ENCODE measurements at regions not wholly inside any gene's neighbourhood (a gene's known extent, or its start where the extent isn't known, plus 50 kb on each side); places are given as distances from the start of the nearest gene placed in this dataset.

DNA sequence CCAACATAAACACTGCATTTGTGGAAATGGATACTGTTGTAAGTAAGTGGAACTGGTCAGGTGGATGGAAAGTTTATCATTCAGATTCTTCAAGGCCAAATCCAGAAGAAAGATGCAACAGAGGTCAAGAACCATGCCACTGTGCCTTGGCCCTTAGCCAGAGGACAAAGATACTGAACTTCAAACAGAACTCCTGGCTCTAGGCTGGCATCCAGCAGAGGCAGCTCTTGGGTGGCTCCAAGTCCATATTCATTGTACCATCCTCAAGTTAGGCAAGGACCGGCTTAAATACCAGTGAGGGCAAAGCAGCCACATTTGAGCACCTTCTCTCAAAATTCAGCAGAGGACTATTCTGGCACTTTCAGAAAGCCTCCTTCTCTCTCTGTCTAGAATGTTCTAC lies 53.2 kb downstream of the DNAAF9 start:
- Mint-ChIP-seq H3K9me3 (no peaks in the 10 kb centered on the region), H3K27ac (no peak overlapping the region), H3K36me3 (no peaks in the 10 kb centered on the region), H3K4me1 (no peaks in the 10 kb centered on the region), H3K4me3 (no peak overlapping the region)
- ATAC-seq (no peak), DNase-seq (ENCODE audit: low spot score in 2 of 2) (no peak)

DNA sequence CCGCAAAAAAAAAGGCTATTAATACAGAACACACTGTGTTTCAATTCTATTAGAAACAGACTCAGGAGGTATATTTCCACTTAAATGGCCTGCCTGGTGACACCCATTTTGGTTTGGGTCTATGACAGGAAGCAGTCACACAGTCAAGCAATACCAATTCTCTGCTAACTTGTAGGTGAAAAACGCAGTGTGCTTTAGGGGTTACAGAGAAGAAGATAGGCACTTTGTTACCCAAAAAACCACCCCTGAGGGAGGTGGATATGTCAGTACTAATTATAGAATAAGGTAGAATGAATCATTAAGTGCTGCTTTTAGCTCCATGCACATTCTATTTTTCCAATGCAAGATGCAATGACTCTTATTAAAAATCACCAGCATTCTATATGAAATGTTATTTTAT lies 53.8 kb downstream of the DNAAF9 start:
- Mint-ChIP-seq H3K9me3 (no peaks in the 10 kb centered on the region), H3K27ac (no peak overlapping the region), H3K4me3 (no peak overlapping the region), H3K4me1 (no peaks in the 10 kb centered on the region), H3K36me3 (no peaks in the 10 kb centered on the region)
- DNase-seq (ENCODE audit: low spot score in 2 of 2), result no peak
- ATAC-seq, result no peak

DNA sequence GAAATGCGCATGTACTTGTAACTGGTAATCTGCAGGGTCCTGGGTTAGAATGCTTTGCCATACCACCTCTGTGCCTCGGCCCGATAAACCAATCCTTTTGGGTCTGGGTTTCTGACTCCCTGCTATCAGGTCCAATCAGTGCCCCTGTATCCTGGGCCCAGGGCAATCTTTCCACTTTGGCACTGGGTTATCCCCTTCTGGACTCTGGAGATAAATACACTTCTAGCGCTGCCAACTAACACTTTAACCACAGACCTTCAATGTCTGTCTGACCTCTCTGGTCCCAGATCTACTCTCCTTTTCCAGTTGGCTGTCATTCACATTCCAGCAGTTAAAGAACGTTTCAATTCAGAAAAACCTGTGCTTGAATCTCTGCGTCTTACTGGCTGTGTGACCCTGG lies 55.3 kb downstream of the DNAAF9 start:
- Mint-ChIP-seq H3K9me3 (no peaks in the 10 kb centered on the region), H3K4me1 (no peaks in the 10 kb centered on the region), H3K36me3 (peaks cover 5% of the 10 kb centered on the region), H3K4me3 (no peak overlapping the region), H3K27ac (no peak overlapping the region)
- no peak for ATAC-seq
- no peak for DNase-seq (ENCODE audit: low spot score in 2 of 2)

DNA sequence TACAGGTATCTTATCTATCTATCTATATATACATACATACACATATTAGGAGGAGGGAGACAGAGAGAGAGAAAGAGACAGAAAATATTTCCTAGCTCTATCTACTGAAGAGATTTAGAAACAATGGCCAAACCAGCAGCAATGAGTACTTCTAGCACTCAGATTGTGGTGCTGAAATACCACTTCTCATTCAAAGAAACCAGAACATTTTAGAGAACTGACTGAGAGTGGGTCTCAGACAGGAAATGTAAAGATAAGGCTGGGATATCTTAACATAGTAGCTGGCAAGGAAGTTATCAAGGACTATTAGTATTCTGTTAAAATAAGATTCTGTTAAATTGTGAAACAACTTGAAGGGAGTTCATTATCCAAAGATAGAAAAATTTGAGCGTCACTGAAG lies 57.0 kb downstream of the DNAAF9 start:
- Mint-ChIP-seq H3K4me3 (no peak overlapping the region), H3K4me1 (no peaks in the 10 kb centered on the region), H3K9me3 (no peaks in the 10 kb centered on the region), H3K36me3 (peaks cover 11% of the 10 kb centered on the region), H3K27ac (no peak overlapping the region)
- ATAC-seq (no peak), DNase-seq (ENCODE audit: low spot score in 2 of 2) (no peak)

DNA sequence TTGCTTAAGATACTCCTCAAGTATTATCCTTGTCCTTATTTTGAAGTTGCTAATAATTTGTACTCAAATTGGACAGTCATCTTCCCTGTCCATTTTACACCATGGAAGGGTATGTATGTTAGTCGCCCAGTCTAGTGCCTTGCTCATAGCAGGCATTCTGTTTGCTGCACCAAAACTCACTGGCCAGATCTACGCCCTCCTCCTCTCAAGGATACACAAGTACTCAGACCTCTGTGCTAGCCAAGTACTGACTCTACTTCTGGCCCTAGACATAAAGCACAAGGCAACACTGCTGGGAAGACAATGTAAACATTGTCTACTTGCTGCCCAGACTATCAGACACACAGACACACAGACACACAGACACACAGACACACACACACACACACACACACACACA lies 57.7 kb downstream of the DNAAF9 start:
- Mint-ChIP-seq H3K9me3 (no peaks in the 10 kb centered on the region), H3K27ac (no peak overlapping the region), H3K36me3 (peaks cover 11% of the 10 kb centered on the region), H3K4me3 (no peak overlapping the region), H3K4me1 (no peaks in the 10 kb centered on the region)
- DNase-seq (ENCODE audit: low spot score in 2 of 2) (no peak), ATAC-seq (no peak)

DNA sequence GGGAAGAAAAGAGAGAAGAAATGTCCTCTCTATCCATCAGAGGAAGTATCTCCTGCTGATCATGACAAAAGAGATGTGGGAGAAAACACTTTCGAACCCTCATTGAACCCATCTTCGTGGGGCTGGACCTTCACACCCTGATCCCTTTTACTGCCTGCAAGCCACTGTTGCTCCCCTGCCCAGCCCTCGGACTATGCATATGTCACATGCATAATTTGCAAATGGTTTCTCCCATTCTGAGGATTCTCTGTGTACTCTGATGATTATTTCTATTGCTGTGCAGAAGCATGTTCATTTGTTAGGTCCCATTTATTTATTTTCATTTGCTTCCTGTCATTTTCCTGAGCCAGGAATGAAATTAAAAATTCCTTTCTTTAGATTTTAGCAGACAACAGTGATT lies 64.7 kb downstream of the DNAAF9 start:
- no peaks in the 10 kb centered on the region for H3K4me1 Mint-ChIP-seq
- H3K9me3 Mint-ChIP-seq, result no peaks in the 10 kb centered on the region
- H3K27ac Mint-ChIP-seq, result no peak overlapping the region
- H3K4me3 Mint-ChIP-seq, result no peak overlapping the region
- no peak for DNase-seq (ENCODE audit: low spot score in 2 of 2)
- ATAC-seq, result no peak
- H3K36me3 Mint-ChIP-seq, result peaks cover 16% of the 10 kb centered on the region

DNA sequence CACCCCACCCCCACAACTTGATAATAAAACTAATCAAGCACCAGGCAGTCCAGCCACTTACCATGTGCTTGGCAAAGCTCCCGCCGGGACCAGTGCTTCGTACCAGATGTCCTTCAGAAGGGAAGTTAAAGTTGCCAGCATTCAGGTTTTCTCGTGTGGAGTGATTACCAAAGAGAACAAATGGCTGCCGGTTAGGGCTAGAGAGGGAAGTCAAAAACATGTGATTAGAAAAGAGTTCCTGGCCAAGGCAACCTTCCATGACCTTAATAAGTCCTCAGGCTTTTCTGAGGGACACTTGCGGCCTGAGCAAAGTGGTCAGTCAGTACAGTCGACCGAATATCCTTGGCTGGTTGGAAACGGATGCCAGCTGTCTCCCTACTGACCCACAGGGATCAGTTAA lies 67.0 kb downstream of the DNAAF9 start:
- ATAC-seq (no peak), DNase-seq (ENCODE audit: low spot score in 2 of 2) (no peak)
- peaks cover 13% of the 10 kb centered on the region for H3K36me3 Mint-ChIP-seq
- no peaks in the 10 kb centered on the region for H3K4me1 Mint-ChIP-seq
- H3K9me3 Mint-ChIP-seq, result no peaks in the 10 kb centered on the region
- no peak overlapping the region for H3K4me3 Mint-ChIP-seq
- H3K27ac Mint-ChIP-seq, result no peak overlapping the region

DNA sequence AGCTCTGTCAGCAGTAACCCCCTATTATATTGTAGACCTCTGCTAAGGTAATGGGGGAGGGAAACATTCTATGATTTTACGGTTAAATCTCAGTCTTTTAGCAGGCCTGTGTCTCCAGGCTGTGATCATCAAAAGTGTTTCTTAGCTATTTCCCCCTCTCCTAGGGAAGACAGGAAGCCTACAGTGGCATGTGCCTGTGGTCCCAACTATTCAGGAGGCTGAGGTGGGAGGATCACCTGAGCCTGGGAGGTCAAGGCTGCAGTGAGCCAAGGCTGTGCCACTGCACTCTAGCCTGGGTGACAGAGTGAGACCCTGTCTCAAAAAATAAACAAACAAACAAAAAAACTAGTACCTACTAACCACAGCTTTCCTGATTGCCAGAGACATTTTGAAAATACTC lies 67.9 kb downstream of the DNAAF9 start:
- H3K9me3 Mint-ChIP-seq, result no peaks in the 10 kb centered on the region
- no peak for DNase-seq (ENCODE audit: low spot score in 2 of 2)
- no peak for ATAC-seq
- peaks cover 13% of the 10 kb centered on the region for H3K36me3 Mint-ChIP-seq
- no peak overlapping the region for H3K4me3 Mint-ChIP-seq
- peak overlapping the region; percentile 36 for H3K27ac Mint-ChIP-seq
- no peaks in the 10 kb centered on the region for H3K4me1 Mint-ChIP-seq

DNA sequence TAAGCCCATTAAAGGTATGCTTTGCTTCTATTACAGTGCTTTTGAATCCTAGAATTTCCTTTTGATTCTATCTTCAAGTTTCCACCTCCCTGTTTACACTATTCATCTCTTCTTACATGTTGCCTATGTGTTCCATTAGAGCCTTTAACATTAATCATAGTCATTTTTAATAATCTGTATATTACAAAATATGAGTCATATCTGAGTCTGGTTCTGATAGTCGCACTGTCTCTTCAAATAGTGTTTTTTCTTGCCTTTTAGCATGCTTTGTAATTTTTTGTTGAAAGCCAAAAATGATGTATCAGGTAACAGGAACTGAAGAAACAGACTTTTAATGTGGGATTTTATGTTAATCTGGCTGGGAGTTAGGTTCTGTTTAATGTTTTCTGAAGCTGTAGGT lies 68.4 kb downstream of the DNAAF9 start:
- H3K4me3 Mint-ChIP-seq, result no peak overlapping the region
- no peak for ATAC-seq
- H3K4me1 Mint-ChIP-seq, result no peaks in the 10 kb centered on the region
- no peaks in the 10 kb centered on the region for H3K9me3 Mint-ChIP-seq
- peaks cover 13% of the 10 kb centered on the region for H3K36me3 Mint-ChIP-seq
- peak overlapping the region; percentile 36 for H3K27ac Mint-ChIP-seq
- no peak for DNase-seq (ENCODE audit: low spot score in 2 of 2)

DNA sequence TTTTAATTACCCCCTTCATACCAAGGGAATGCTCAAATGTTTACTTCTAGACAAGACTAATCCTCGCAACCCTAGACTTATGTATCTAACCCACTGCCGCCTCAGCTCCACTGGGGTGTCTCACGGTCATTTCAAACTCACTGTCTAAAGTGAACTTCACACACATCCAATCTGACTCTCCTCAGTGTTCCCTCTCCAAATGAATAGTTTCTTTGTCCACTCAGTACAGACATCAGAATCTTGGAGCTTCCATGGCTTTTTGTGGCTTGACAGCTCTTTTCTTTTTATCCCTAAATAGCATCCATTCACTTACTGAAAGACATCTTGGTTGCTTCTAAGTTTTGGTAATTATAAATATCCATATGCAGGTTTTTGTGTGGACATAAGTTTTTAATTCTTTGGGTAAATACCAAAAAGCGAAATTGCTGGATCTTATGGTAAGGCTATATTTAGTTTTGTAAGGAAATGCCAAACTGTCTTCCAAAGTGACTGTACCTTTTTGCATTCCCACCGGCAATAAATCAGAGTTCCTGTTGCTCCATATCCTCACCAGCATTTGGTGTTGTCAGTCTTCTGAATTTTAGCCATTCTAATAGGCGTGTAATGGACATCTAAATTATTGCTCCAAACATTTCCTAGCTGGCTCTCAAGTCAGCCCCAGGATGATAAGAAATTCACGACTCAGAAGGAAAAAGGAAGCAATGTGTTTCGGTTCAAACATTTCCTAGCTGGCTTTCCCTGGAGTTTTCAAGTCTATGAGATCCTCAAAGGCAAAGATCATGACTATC lies 73.1 kb downstream of the DNAAF9 start:
- ATAC-seq, result no peak
- peaks cover 19% of the 10 kb centered on the region for H3K36me3 Mint-ChIP-seq
- H3K4me3 Mint-ChIP-seq, result no peak overlapping the region
- no peak for DNase-seq (ENCODE audit: low spot score in 2 of 2)
- H3K27ac Mint-ChIP-seq, result no peak overlapping the region
- no peaks in the 10 kb centered on the region for H3K9me3 Mint-ChIP-seq
- H3K4me1 Mint-ChIP-seq, result no peaks in the 10 kb centered on the region

DNA sequence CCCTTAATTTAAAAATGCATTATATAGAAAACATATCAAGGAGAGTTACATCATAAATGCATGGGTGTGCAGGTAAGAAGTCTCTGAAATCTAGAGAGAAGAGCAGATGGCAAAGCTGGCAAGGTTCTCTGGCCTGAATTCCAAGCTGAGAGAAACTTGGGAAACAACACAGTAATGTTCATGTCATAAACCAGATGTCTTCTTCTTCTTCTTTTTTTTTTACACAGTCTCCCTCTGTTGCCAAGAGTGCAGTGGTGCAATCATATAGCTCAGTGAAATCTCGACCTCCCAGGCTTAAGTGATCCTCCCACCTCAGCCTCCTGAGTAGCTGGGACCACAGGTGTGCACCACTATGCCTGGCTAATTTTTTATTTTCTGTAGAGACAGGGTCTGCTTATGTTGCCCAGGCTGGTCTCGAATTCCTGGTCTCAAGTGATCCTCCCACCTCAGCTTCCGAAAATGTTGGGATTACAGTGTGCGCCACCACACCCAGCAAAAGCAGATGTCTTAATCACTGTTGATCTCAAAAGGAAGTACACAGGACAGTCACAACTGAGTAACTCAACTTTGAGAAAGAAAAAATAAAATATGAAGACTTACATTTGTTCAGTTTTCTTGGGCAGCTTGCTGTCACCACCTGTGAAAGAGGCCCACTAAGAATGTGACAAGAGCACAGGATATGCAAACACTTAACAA lies 77.3 kb downstream of the DNAAF9 start:
- ATAC-seq (no peak), DNase-seq (ENCODE audit: low spot score in 2 of 2) (no peak)
- H3K36me3 Mint-ChIP-seq, result peaks cover 7% of the 10 kb centered on the region
- no peaks in the 10 kb centered on the region for H3K9me3 Mint-ChIP-seq
- H3K4me1 Mint-ChIP-seq, result no peaks in the 10 kb centered on the region
- H3K4me3 Mint-ChIP-seq, result no peak overlapping the region
- H3K27ac Mint-ChIP-seq, result no peak overlapping the region

DNA sequence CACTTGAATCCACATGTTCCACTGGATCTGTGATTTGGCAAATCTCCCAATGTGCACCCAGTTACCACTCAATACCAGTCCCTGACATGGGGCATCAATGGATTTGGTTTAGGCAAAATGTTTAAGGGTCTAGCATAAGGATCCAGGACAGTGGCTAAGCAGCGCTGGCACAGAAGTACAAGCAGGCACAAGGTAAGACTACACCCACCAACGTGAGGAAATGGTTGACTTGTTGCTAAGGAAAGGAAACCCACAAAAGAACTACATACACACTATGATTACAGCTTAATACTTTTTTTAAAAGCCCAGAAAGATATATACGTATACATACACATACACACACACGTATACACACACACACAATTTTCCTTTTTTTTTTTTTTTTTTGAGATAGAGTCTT lies 79.0 kb downstream of the DNAAF9 start:
- Mint-ChIP-seq H3K4me3 (no peak overlapping the region), H3K27ac (peak overlapping the region; percentile 32), H3K9me3 (no peaks in the 10 kb centered on the region), H3K36me3 (peaks cover 7% of the 10 kb centered on the region), H3K4me1 (no peaks in the 10 kb centered on the region)
- ATAC-seq (peak; percentile 43), DNase-seq (ENCODE audit: low spot score in 2 of 2) (no peak)

DNA sequence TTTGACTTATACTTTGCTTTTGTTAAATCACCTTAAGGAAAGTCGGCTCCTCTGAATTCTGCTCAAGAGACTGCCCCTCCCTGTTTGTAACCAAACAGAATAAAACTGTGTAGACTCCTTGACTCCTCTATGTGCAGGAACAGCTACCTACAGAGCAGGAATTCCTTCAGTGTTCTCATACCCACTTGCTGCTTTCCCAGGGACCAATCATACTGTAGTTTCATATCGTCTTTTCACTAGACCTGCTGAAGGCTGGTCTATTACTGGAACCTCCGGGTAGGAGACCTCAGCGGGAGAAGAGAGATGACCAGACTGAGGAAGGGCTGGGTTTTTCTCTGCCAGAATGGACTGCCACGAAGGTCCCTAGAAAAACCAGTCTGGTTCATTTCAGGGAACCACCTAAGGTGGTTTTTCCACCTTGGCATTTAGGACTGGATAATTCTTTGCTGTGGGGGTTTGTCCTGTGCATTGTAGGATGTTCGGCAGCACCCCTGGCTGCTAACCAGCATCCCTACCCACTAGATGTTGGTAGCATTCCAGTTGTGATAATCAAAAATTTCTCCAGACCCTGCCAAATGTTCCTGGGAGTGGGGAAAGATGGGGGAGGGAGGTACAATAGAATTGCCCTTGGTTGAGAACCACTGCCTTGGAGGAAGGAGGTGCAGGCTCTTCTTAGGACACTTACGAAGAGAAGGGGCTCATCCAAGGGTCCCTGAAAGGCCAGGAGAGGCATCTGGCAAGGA lies 80.5 kb downstream of the DNAAF9 start:
- Mint-ChIP-seq H3K27ac (no peak overlapping the region), H3K9me3 (no peaks in the 10 kb centered on the region), H3K4me1 (no peaks in the 10 kb centered on the region), H3K4me3 (no peak overlapping the region), H3K36me3 (peaks cover 2% of the 10 kb centered on the region)
- DNase-seq (ENCODE audit: low spot score in 2 of 2), result no peak
- ATAC-seq, result no peak

DNA sequence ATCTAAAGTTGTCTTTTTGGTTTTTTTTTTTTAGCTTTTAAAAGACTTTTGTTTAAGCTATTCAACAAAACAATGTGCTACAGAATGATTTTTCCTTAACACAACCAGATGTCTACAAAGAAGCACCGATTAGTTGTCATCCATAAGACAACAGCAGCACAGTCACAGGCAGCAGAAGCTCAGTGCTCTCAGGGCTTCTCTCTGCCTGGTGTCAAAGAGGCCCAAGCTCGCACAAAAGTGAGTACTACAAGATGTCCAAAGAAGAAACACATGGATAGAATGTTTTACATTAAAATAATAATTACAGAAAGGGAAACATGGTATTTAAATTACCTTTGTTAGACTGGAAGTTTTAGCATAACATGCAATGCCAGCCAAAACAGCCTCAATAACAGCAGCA lies 81.6 kb downstream of the DNAAF9 start:
- Mint-ChIP-seq H3K4me1 (no peaks in the 10 kb centered on the region), H3K27ac (no peak overlapping the region), H3K4me3 (no peak overlapping the region), H3K9me3 (no peaks in the 10 kb centered on the region), H3K36me3 (no peaks in the 10 kb centered on the region)
- DNase-seq (ENCODE audit: low spot score in 2 of 2) (no peak), ATAC-seq (no peak)

DNA sequence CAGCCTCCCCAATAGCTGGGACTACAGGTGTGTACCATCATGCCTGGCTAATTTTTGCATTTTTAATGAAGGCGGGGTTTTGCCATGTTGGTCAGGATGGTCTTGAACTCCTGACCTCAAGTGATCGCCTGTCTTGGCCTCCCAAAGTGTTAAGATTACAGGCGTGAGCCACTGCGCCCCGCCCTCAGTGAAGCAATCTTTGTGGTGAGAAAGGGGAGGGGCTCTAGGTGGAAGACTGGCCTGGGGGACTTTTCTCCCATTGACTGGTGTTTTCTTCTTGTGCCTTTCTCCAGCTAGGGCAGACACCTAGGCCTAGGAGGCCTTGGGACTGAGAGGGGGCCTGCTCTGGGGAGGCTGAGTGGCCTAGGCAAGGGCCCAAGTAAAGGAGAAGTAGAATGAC lies 84.1 kb downstream of the DNAAF9 start:
- no peaks in the 10 kb centered on the region for H3K4me1 Mint-ChIP-seq
- no peaks in the 10 kb centered on the region for H3K36me3 Mint-ChIP-seq
- DNase-seq (ENCODE audit: low spot score in 2 of 2), result no peak
- no peak for ATAC-seq
- H3K9me3 Mint-ChIP-seq, result no peaks in the 10 kb centered on the region
- no peak overlapping the region for H3K27ac Mint-ChIP-seq
- H3K4me3 Mint-ChIP-seq, result no peak overlapping the region
